ENCODE measurements at regions not wholly inside any gene's neighbourhood (a gene's known extent, or its start where the extent isn't known, plus 50 kb on each side); places are given as distances from the start of the nearest gene placed in this dataset.

GRCh38 chr7:153188161-153188560 lies 428.6 kb downstream of the ACTR3B start:
- Mint-ChIP-seq H3K36me3 (ENCODE audit: low read depth) (no peaks in the 10 kb centered on the region), H3K9me3 (peaks cover 2% of the 10 kb centered on the region), H3K4me1 (ENCODE audit: low read depth) (no peaks in the 10 kb centered on the region), H3K4me3 (no peak overlapping the region), H3K27ac (no peak overlapping the region), H3K27me3 (no peaks in the 10 kb centered on the region)
- CTCF ChIA-PET: interaction anchor here (1.5 kb wide), 1 partner anchor 19 kb away, joined by 5 read pairs; no protein-coding TSS in a partner anchor
- ATAC-seq: no peak
- POLR2A ChIA-PET: interaction anchor here (0.7 kb wide), 1 partner anchor 9 kb away, joined by 3 read pairs; no protein-coding TSS in a partner anchor
- TF ChIP-seq, protein P1, sequence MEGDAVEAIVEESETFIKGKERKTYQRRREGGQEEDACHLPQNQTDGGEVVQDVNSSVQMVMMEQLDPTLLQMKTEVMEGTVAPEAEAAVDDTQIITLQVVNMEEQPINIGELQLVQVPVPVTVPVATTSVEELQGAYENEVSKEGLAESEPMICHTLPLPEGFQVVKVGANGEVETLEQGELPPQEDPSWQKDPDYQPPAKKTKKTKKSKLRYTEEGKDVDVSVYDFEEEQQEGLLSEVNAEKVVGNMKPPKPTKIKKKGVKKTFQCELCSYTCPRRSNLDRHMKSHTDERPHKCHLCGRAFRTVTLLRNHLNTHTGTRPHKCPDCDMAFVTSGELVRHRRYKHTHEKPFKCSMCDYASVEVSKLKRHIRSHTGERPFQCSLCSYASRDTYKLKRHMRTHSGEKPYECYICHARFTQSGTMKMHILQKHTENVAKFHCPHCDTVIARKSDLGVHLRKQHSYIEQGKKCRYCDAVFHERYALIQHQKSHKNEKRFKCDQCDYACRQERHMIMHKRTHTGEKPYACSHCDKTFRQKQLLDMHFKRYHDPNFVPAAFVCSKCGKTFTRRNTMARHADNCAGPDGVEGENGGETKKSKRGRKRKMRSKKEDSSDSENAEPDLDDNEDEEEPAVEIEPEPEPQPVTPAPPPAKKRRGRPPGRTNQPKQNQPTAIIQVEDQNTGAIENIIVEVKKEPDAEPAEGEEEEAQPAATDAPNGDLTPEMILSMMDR (IDR thresholded peaks at IDR 0.05): no peak
- intact Hi-C loops (cut with micrococcal nuclease): no loop called here
- DNase-seq: no peak

DNA sequence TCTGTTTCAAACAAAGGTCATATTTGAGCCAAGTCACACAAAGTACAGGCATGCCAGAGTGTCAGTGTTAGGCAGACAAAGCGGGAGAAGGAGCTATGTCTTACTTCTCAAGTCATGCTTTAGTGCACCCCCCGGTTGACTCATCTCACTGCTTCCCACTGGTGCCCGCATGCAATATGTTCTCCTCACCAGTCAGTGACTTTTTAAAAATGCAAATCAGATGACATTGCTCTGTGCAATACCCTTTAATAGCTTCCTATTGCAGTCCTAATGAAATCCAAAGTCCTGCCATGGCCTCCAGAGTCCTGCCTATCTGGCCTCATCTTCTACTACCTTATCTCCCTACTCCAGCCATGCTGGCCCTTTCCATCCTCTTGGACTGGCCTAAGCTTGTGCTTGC lies 429.1 kb downstream of the ACTR3B start:
- DNase-seq (no peak), ATAC-seq (no peak)
- intact Hi-C loops (cut with micrococcal nuclease): no loop called here
- H3K27ac Mint-ChIP-seq: no peak overlapping the region
- TF ChIP-seq, protein P1 (IDR thresholded peaks at IDR 0.05): no peak
- H3K4me3 Mint-ChIP-seq: no peak overlapping the region
- peaks cover 2% of the 10 kb centered on the region for H3K9me3 Mint-ChIP-seq
- no peaks in the 10 kb centered on the region for H3K4me1 Mint-ChIP-seq (ENCODE audit: low read depth)
- H3K36me3 Mint-ChIP-seq (ENCODE audit: low read depth): no peaks in the 10 kb centered on the region
- no peaks in the 10 kb centered on the region for H3K27me3 Mint-ChIP-seq
- CTCF ChIA-PET: interaction anchor here (1.5 kb wide), 1 partner anchor 18 kb away, joined by 5 read pairs; no protein-coding TSS in a partner anchor
- POLR2A ChIA-PET: interaction anchor here (0.7 kb wide), 1 partner anchor 9 kb away, joined by 3 read pairs; no protein-coding TSS in a partner anchor

DNA sequence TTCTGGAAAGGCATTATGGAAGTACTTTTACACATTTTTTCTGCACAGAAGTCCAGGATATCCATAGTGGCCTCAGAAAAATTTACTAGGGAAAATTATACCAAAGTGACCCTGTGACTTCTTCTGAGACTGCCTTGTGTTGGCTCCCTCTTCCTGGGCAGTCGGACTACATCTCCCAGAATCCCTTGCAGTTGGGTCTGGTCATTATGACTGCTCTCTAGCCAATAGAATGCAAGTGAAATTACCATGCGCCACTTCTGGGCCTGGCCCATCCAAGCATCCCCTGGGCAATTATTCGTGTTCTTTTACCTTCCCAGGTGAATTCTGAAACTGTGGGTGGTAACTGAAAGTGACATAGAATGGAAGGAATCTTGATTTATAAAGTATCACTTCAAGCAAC lies 430.9 kb downstream of the ACTR3B start:
- CTCF ChIA-PET: no interaction called here
- Mint-ChIP-seq H3K4me3 (no peak overlapping the region), H3K36me3 (ENCODE audit: low read depth) (no peaks in the 10 kb centered on the region), H3K27me3 (no peaks in the 10 kb centered on the region), H3K27ac (no peak overlapping the region), H3K4me1 (ENCODE audit: low read depth) (no peaks in the 10 kb centered on the region), H3K9me3 (peaks cover 2% of the 10 kb centered on the region)
- POLR2A ChIA-PET: no interaction called here
- TF ChIP-seq, protein P1 (IDR thresholded peaks at IDR 0.05): no peak
- DNase-seq: peak; percentile 7
- ATAC-seq: no peak
- intact Hi-C loops (cut with micrococcal nuclease): no loop called here

- H3K27ac Mint-ChIP-seq: no peak overlapping the region
- ChIA-PET CTCF (no interaction called here), POLR2A (no interaction called here)
- no peaks in the 10 kb centered on the region for H3K27me3 Mint-ChIP-seq
- H3K9me3 Mint-ChIP-seq: peaks cover 2% of the 10 kb centered on the region
- H3K4me1 Mint-ChIP-seq (ENCODE audit: low read depth): no peaks in the 10 kb centered on the region
- TF ChIP-seq, protein P1 (IDR thresholded peaks at IDR 0.05): no peak
- H3K4me3 Mint-ChIP-seq: no peak overlapping the region
- ATAC-seq (no peak), DNase-seq (no peak)
- intact Hi-C loops (cut with micrococcal nuclease): no loop called here
- no peaks in the 10 kb centered on the region for H3K36me3 Mint-ChIP-seq (ENCODE audit: low read depth)
Measured at GRCh38 chr7:153190986-153191385, 431.4 kb downstream of the ACTR3B start.

DNA sequence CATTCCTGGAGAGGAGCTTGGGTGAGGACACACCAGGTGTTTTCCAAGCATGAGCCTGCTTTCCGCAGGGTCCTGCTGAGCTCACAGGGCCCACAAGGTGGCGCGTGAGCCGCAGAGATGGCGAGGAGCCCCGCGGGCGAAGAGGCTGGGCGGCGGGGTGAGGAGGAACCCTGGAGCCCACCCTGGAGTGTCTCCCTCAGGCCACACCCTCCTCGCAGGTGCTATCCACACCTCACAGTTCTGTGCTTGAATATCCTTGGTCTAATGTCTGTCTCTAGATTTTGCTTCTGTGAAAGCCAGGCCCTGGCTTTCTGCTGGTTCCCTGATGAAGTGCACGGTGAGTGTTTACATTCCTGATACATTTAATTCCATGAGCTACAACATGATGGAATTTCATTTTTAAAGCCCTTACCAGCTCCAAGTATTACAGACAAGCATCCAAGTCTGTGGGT lies 433.6 kb downstream of the ACTR3B start:
- H3K9me3 Mint-ChIP-seq: peaks cover 2% of the 10 kb centered on the region
- ChIA-PET POLR2A (no interaction called here), CTCF (interaction anchor here (0.9 to 1.3 kb wide), 3 partner anchors 9 to 64 kb away, joined by 3 read pairs; no protein-coding TSS in a partner anchor)
- no peak overlapping the region for H3K27ac Mint-ChIP-seq
- no peak overlapping the region for H3K4me3 Mint-ChIP-seq
- H3K4me1 Mint-ChIP-seq (ENCODE audit: low read depth): no peaks in the 10 kb centered on the region
- TF ChIP-seq, protein P1 (IDR thresholded peaks at IDR 0.05): peak; percentile 54
- H3K36me3 Mint-ChIP-seq (ENCODE audit: low read depth): no peaks in the 10 kb centered on the region
- intact Hi-C loops (cut with micrococcal nuclease): no loop called here
- ATAC-seq (peak; percentile 34), DNase-seq (peak; percentile 33)
- no peaks in the 10 kb centered on the region for H3K27me3 Mint-ChIP-seq

All from activated CD8-positive, alpha-beta T cell treated with anti-CD3 and anti-CD28 coated beads for 36 hours (primary cell).